ENCODE measurements at regions not wholly inside any gene's neighbourhood (a gene's known extent, or its start where the extent isn't known, plus 50 kb on each side); places are given as distances from the start of the nearest gene placed in this dataset.

- intact Hi-C loops (cut with micrococcal nuclease; ENCODE audit: unreplicated experiment), result no loop called here
- peaks cover 62% of the 10 kb centered on the region; the same call in 1 of the 2 replicates for H3K79me2 ChIP-seq (ENCODE audit: insufficient read depth, low read depth, low read length)
- no TSS peak for BruUV-seq (replicated peaks)
These were observed 56.4 kb downstream of the KLF12 start for GRCh38 chr13:74077792-74078191.

GRCh38 chr13:74077375-74077774 is 56.8 kb downstream of the KLF12 start:
- peaks cover 18% of the 10 kb centered on the region; the same call in 1 of the 2 replicates for H3K36me3 ChIP-seq (ENCODE audit: insufficient read depth, low read length)
- ChIA-PET CTCF (ENCODE audit: unreplicated experiment) (no interaction called here), POLR2A (no interaction called here)
- TF ChIP-seq EZH2phosphoT487 (IDR thresholded peaks at IDR 0.05; ENCODE audit: borderline replicate concordance, low read depth, low read length) (no peak), CTCF (conservative IDR thresholded peaks at IDR 0.05; ENCODE audit: low read length) (no peak)
- no peak for DNase-seq (ENCODE audit: low spot score)
- peaks cover 61% of the 10 kb centered on the region; the same call in 1 of the 2 replicates for H3K79me2 ChIP-seq (ENCODE audit: insufficient read depth, low read depth, low read length)
- H2AFZ ChIP-seq (ENCODE audit: low read length), result no peak overlapping the region
- H3K9me3 ChIP-seq (ENCODE audit: low read length), result peaks cover 3% of the 10 kb centered on the region; the same call in 1 of the 2 replicates
- H3K27ac ChIP-seq (ENCODE audit: low read depth, low read length, poor library complexity, severe bottlenecking), result no peak overlapping the region
- no peak overlapping the region for H3K4me3 ChIP-seq (ENCODE audit: low read depth, low read length, poor library complexity, severe bottlenecking)
- H3K9me2 ChIP-seq (ENCODE audit: insufficient read depth, low read length), result no peaks in the 10 kb centered on the region
- H3K4me1 ChIP-seq (ENCODE audit: insufficient read depth, low read length, poor library complexity, severe bottlenecking), result peaks cover 51% of the 10 kb centered on the region
- no peaks in the 10 kb centered on the region for H4K20me1 ChIP-seq (ENCODE audit: insufficient read depth, low read length)
- intact Hi-C loops (cut with micrococcal nuclease; ENCODE audit: unreplicated experiment), result no loop called here
- H3K4me2 ChIP-seq (ENCODE audit: low read length), result peak overlapping the region; percentile 24; the same call in 1 of the 2 replicates
- BruUV-seq (replicated peaks), result no TSS peak

More at GRCh38 chr13:74077792-74078191, 56.4 kb downstream of the KLF12 start:
- ChIA-PET POLR2A (interaction anchor here (0.9 to 1.0 kb wide), 2 partner anchors 10 to 18 kb away, joined by 3 to 6 read pairs; no protein-coding TSS in a partner anchor), CTCF (ENCODE audit: unreplicated experiment) (no interaction called here)
- DNase-seq (ENCODE audit: low spot score), result no peak
- no peak for TF ChIP-seq CTCF (conservative IDR thresholded peaks at IDR 0.05; ENCODE audit: low read length)
- no peak for TF ChIP-seq EZH2phosphoT487 (IDR thresholded peaks at IDR 0.05; ENCODE audit: borderline replicate concordance, low read depth, low read length)
- Histone ChIP-seq H3K9me2 (ENCODE audit: insufficient read depth, low read length) (no peaks in the 10 kb centered on the region), H3K9me3 (ENCODE audit: low read length) (peaks cover 4% of the 10 kb centered on the region; the same call in 1 of the 2 replicates), H2AFZ (ENCODE audit: low read length) (no peak overlapping the region), H3K4me1 (ENCODE audit: insufficient read depth, low read length, poor library complexity, severe bottlenecking) (peaks cover 51% of the 10 kb centered on the region), H3K4me3 (ENCODE audit: low read depth, low read length, poor library complexity, severe bottlenecking) (no peak overlapping the region), H4K20me1 (ENCODE audit: insufficient read depth, low read length) (no peaks in the 10 kb centered on the region), H3K27ac (ENCODE audit: low read depth, low read length, poor library complexity, severe bottlenecking) (no peak overlapping the region), H3K36me3 (ENCODE audit: insufficient read depth, low read length) (peaks cover 14% of the 10 kb centered on the region; the same call in 1 of the 2 replicates), H3K4me2 (ENCODE audit: low read length) (peak overlapping the region; percentile 24; the same call in 1 of the 2 replicates)

- Histone ChIP-seq H3K4me1 (ENCODE audit: insufficient read depth, low read length, poor library complexity, severe bottlenecking) (peaks cover 75% of the 10 kb centered on the region), H4K20me1 (ENCODE audit: insufficient read depth, low read length) (no peaks in the 10 kb centered on the region), H3K27ac (ENCODE audit: low read depth, low read length, poor library complexity, severe bottlenecking) (no peak overlapping the region), H2AFZ (ENCODE audit: low read length) (no peak overlapping the region), H3K79me2 (ENCODE audit: insufficient read depth, low read depth, low read length) (peaks cover 66% of the 10 kb centered on the region; the same call in 1 of the 2 replicates), H3K4me3 (ENCODE audit: low read depth, low read length, poor library complexity, severe bottlenecking) (no peak overlapping the region), H3K36me3 (ENCODE audit: insufficient read depth, low read length) (peaks cover 12% of the 10 kb centered on the region; the same call in 1 of the 2 replicates), H3K9me2 (ENCODE audit: insufficient read depth, low read length) (no peaks in the 10 kb centered on the region), H3K4me2 (ENCODE audit: low read length) (peak overlapping the region; percentile 39; the same call in 1 of the 2 replicates), H3K9me3 (ENCODE audit: low read length) (no peaks in the 10 kb centered on the region)
- BruUV-seq (replicated peaks), result no TSS peak
- TF ChIP-seq EZH2phosphoT487 (IDR thresholded peaks at IDR 0.05; ENCODE audit: borderline replicate concordance, low read depth, low read length) (no peak), CTCF (conservative IDR thresholded peaks at IDR 0.05; ENCODE audit: low read length) (no peak)
- CTCF ChIA-PET (ENCODE audit: unreplicated experiment), result no interaction called here
- no peak for DNase-seq (ENCODE audit: low spot score)
- intact Hi-C loops (cut with micrococcal nuclease; ENCODE audit: unreplicated experiment), result no loop called here
- POLR2A ChIA-PET, result interaction anchor here (1.0 to 5.2 kb wide), 6 partner anchors 8 to 105 kb away, joined by 3 to 38 read pairs (median 5); no protein-coding TSS in a partner anchor
These were observed 59.5 kb downstream of the KLF12 start for GRCh38 chr13:74074723-74075122.
